Ishikawa (cell line): ENCODE measurements at regions not wholly inside any gene's neighbourhood (a gene's known extent, or its start where the extent isn't known, plus 50 kb on each side); places are given as distances from the start of the nearest gene placed in this dataset.

Experiments used
- CREB1 ChIP-seq: IDR thresholded peaks from 2 replicates; pipeline ENCODE4 v1.6.1; 2012; ENCODE audit warnings: low read depth
- EGR1 ChIP-seq: IDR thresholded peaks from 2 replicates; pipeline ENCODE4 v1.6.1; 2012
- MAX ChIP-seq: IDR thresholded peaks from 2 replicates; pipeline ENCODE4 v1.6.1; 2012
- REST ChIP-seq: IDR thresholded peaks from 2 replicates; pipeline ENCODE4 v1.6.1; 2012; ENCODE audit warnings: low read depth, mild to moderate bottlenecking
- TCF12 ChIP-seq: IDR thresholded peaks from 2 replicates; pipeline ENCODE4 v1.6.1; 2012; ENCODE audit warnings: low read depth
- USF1 ChIP-seq: IDR thresholded peaks from 2 replicates; pipeline ENCODE4 v1.6.1; 2012

- TF ChIP-seq MAX: no peak
- no peak for TF ChIP-seq REST
- TF ChIP-seq EGR1: no peak
- TF ChIP-seq USF1: no peak
- TF ChIP-seq CREB1: no peak
- no peak for TF ChIP-seq TCF12
Measured at GRCh38 chr2:145386973-145387372, 867.1 kb upstream of the ZEB2 start.
